ENCODE measurements at regions not wholly inside any gene's neighbourhood (a gene's known extent, or its start where the extent isn't known, plus 50 kb on each side); places are given as distances from the start of the nearest gene placed in this dataset.

- DNase-seq (ENCODE audit: low spot score) = no peak
- WGBS = 83% methylated on average over 4 of the region's 4 CpGs
- peaks cover 0 to 2% (median 0%) of the 10 kb centered on the region in 4 donors for H3K27me3 ChIP-seq (ENCODE audit: control insufficient read depth in 4 of 4, insufficient read depth in 4 of 4, low read length in 3 of 4)
- H3K4me3 ChIP-seq (ENCODE audit: low read depth in 1 of 3, low read length in 3 of 3) = no peak overlapping the region
- TF ChIP-seq FOXA1 (IDR thresholded peaks at IDR 0.05) (no peak), SP1 (IDR thresholded peaks at IDR 0.05) (no peak), GABPA (IDR thresholded peaks at IDR 0.05 in 1 of 2, conservative IDR thresholded peaks at IDR 0.05 in 1 of 2) (no peak), HNF4A (conservative IDR thresholded peaks at IDR 0.05) (no peak), RXRA (IDR thresholded peaks at IDR 0.05) (no peak), JUND (IDR thresholded peaks at IDR 0.05) (no peak), RAD21 (IDR thresholded peaks at IDR 0.05) (no peak), CTCF (IDR thresholded peaks at IDR 0.05; ENCODE audit: low read depth, low read length, missing input control) (no peak), MAX (IDR thresholded peaks at IDR 0.05) (no peak), REST (IDR thresholded peaks at IDR 0.05) (no peak), TAF1 (conservative IDR thresholded peaks at IDR 0.05) (no peak), FOXA2 (IDR thresholded peaks at IDR 0.05) (no peak), YY1 (IDR thresholded peaks at IDR 0.05) (no peak), EGR1 (IDR thresholded peaks at IDR 0.05; ENCODE audit: low read depth in 2 of 2) (no peak)
- H3K36me3 ChIP-seq (ENCODE audit: control insufficient read depth in 4 of 4, insufficient read depth in 3 of 4, low read depth in 1 of 4, low read length in 3 of 4) = no peaks in the 10 kb centered on the region
- H3K9me3 ChIP-seq (ENCODE audit: control insufficient read depth in 4 of 4, low read length in 3 of 4) = peaks cover 0 to 2% (median 0%) of the 10 kb centered on the region in 4 donors
- H3K9ac ChIP-seq (ENCODE audit: low read depth in 1 of 2, low read length in 2 of 2) = no peak overlapping the region
- no peak overlapping the region for H3K27ac ChIP-seq (ENCODE audit: low read depth in 1 of 2, low read length in 2 of 2)
- no peaks in the 10 kb centered on the region for H3K4me1 ChIP-seq (ENCODE audit: control insufficient read depth in 4 of 4, insufficient read depth in 4 of 4, low read length in 3 of 4)
Measured at GRCh38 chr6:168985705-168986104, 267.9 kb downstream of the THBS2 start.

- H3K27ac ChIP-seq (ENCODE audit: low read depth in 1 of 2, low read length in 2 of 2) = no peak overlapping the region
- DNase-seq (ENCODE audit: low spot score) = no peak
- WGBS = 61% methylated on average over 4 of the region's 4 CpGs
- no peaks in the 10 kb centered on the region for H3K36me3 ChIP-seq (ENCODE audit: control insufficient read depth in 4 of 4, insufficient read depth in 3 of 4, low read depth in 1 of 4, low read length in 3 of 4)
- peaks cover 0 to 7% (median 0%) of the 10 kb centered on the region in 4 donors for H3K27me3 ChIP-seq (ENCODE audit: control insufficient read depth in 4 of 4, insufficient read depth in 4 of 4, low read length in 3 of 4)
- H3K9me3 ChIP-seq (ENCODE audit: control insufficient read depth in 4 of 4, low read length in 3 of 4) = peaks cover 0 to 7% (median 1%) of the 10 kb centered on the region in 4 donors
- no peak overlapping the region for H3K9ac ChIP-seq (ENCODE audit: low read depth in 1 of 2, low read length in 2 of 2)
- TF ChIP-seq RAD21 (IDR thresholded peaks at IDR 0.05) (no peak), GABPA (IDR thresholded peaks at IDR 0.05 in 1 of 2, conservative IDR thresholded peaks at IDR 0.05 in 1 of 2) (no peak), MAX (IDR thresholded peaks at IDR 0.05) (no peak)
- no peaks in the 10 kb centered on the region for H3K4me1 ChIP-seq (ENCODE audit: control insufficient read depth in 4 of 4, insufficient read depth in 4 of 4, low read length in 3 of 4)
- no peak overlapping the region for H3K4me3 ChIP-seq (ENCODE audit: low read depth in 1 of 3, low read length in 3 of 3)
Measured at GRCh38 chr6:168983925-168984324, 269.7 kb downstream of the THBS2 start.

All from liver (tissue), 8 donors.